GM23338 (cell line): ENCODE measurements at regions not wholly inside any gene's neighbourhood (a gene's known extent, or its start where the extent isn't known, plus 50 kb on each side); places are given as distances from the start of the nearest gene placed in this dataset.

Experiments used
- ATAC-seq: fragments of 200-7000 bp; cut with Tn5 transposase; 3 replicates; pipeline ENCODE4 v1.9.1; 2020
- DNase-seq: peaks from one replicate; pipeline ENCODE4 v3.0.0-alpha.2; 2015; ENCODE audit warnings: low spot score
- H2AFZ ChIP-seq: fragments of 200-600 bp; sonication (generic); 2 replicates; pipeline ENCODE4 v1.8.0; 2016; ENCODE audit warnings: antibody characterized with exemption, mild to moderate bottlenecking, moderate library complexity
- H3F3A ChIP-seq: fragments of 200-600 bp; sonication (generic); replicated peaks from 2 replicates; pipeline ENCODE4 v1.8.0; 2017; ENCODE audit warnings: antibody characterized with exemption, mixed run types, low read depth
- H3K27ac ChIP-seq: fragments of 200-600 bp; sonication (generic); 2 replicates; pipeline ENCODE4 v1.6.1; 2016; ENCODE audit warnings: low read depth
- H3K27me3 ChIP-seq: fragments of 200-600 bp; sonication (generic); 2 replicates; pipeline ENCODE4 v1.8.0; 2016; ENCODE audit warnings: mild to moderate bottlenecking, mixed run types, moderate library complexity; ENCODE audit not compliant: insufficient read depth
- H3K36me3 ChIP-seq: fragments of 200-600 bp; sonication (generic); 2 replicates; pipeline ENCODE4 v1.8.0; 2016; ENCODE audit warnings: mild to moderate bottlenecking; ENCODE audit not compliant: insufficient read depth
- H3K4me1 ChIP-seq: fragments of 200-600 bp; sonication (generic); 2 replicates; pipeline ENCODE4 v1.8.0; 2016; ENCODE audit warnings: mild to moderate bottlenecking, moderate library complexity; ENCODE audit not compliant: insufficient read depth
- H3K4me2 ChIP-seq: fragments of 200-600 bp; sonication (generic); 2 replicates; pipeline ENCODE4 v1.7.1; 2017; ENCODE audit warnings: mixed run types
- H3K4me3 ChIP-seq: fragments of 200-600 bp; sonication (generic); 2 replicates; pipeline ENCODE4 v1.6.1; 2016; ENCODE audit warnings: mixed run types
- H3K79me2 ChIP-seq: fragments of 200-600 bp; sonication (generic); replicated peaks from 2 replicates; pipeline ENCODE4 v1.8.0; 2017; ENCODE audit warnings: mild to moderate bottlenecking; ENCODE audit not compliant: insufficient read depth
- H3K9me2 ChIP-seq: fragments of 200-600 bp; sonication (generic); 2 replicates; pipeline ENCODE4 v1.8.0; 2017; ENCODE audit not compliant: insufficient read depth
- H4K20me1 ChIP-seq: fragments of 200-600 bp; sonication (generic); replicated peaks from 2 replicates; pipeline ENCODE4 v1.8.0; 2017; ENCODE audit warnings: mild to moderate bottlenecking; ENCODE audit not compliant: insufficient read depth
- H3K27ac Mint-ChIP-seq: 2 replicates; pipeline ENCODE4 v1.8.0; 2020; ENCODE audit warnings: inconsistent platforms, mild to moderate bottlenecking, moderate library complexity, mixed read lengths
- H3K27me3 Mint-ChIP-seq: 3 replicates; pipeline ENCODE4 v1.8.0; 2022; ENCODE audit warnings: low read depth, mild to moderate bottlenecking, moderate library complexity, mixed read lengths, inconsistent platforms; ENCODE audit not compliant: insufficient read depth, poor library complexity
- H3K36me3 Mint-ChIP-seq: 3 replicates; pipeline ENCODE4 v1.8.0; 2021; ENCODE audit warnings: low read depth, mild to moderate bottlenecking, inconsistent platforms, moderate library complexity, mixed read lengths
- H3K4me1 Mint-ChIP-seq: 3 replicates; pipeline ENCODE4 v1.8.0; 2020; ENCODE audit warnings: mild to moderate bottlenecking, inconsistent platforms, mixed read lengths
- H3K4me3 Mint-ChIP-seq: 3 replicates; pipeline ENCODE4 v1.8.0; 2021; ENCODE audit warnings: moderate library complexity, mild to moderate bottlenecking, inconsistent platforms, mixed read lengths
- H3K9me3 Mint-ChIP-seq: 3 replicates; pipeline ENCODE4 v1.8.0; 2020; ENCODE audit warnings: moderate library complexity, mild to moderate bottlenecking, inconsistent platforms, mixed read lengths
- CREB1 ChIP-seq: fragments of 250-450 bp; sonication (Bioruptor Pico); IDR thresholded peaks from 2 replicates; pipeline ENCODE4 v1.5.0; 2020; ENCODE audit warnings: low read depth, mild to moderate bottlenecking, moderate library complexity
- CTCF ChIP-seq, 2 experiments: fragments of 200-600 bp in 1 of 2; sonication (generic) in 1 of 2; conservative IDR thresholded peaks; 2 replicates each; pipeline versions ENCODE4 v1.5.1 to v1.6.1; 2016 to 2017; ENCODE audit warnings: antibody characterized with exemption in 2 of 2, low read depth in 2 of 2, mild to moderate bottlenecking in 2 of 2, moderate library complexity in 1 of 2
- ETS1 ChIP-seq: IDR thresholded peaks from 2 replicates; pipeline ENCODE4 v1.6.1; 2016; ENCODE audit warnings: antibody characterized with exemption
- EZH2 ChIP-seq: fragments of 200-600 bp; sonication (generic); IDR thresholded peaks from one replicate; pipeline ENCODE4 v1.8.0; 2017; ENCODE audit warnings: antibody characterized with exemption, mild to moderate bottlenecking, low read depth; ENCODE audit not compliant: unreplicated experiment
- EZH2phosphoT487 ChIP-seq: fragments of 200-600 bp; sonication (generic); IDR thresholded peaks from one replicate; pipeline ENCODE4 v1.8.1; 2018; ENCODE audit warnings: antibody characterized with exemption; ENCODE audit not compliant: unreplicated experiment
- JUNB ChIP-seq: IDR thresholded peaks from one replicate; pipeline ENCODE4 v1.6.1; 2016; ENCODE audit warnings: antibody characterized with exemption; ENCODE audit not compliant: unreplicated experiment
- NANOG ChIP-seq: IDR thresholded peaks from 2 replicates; pipeline ENCODE4 v1.6.1; 2016; ENCODE audit warnings: antibody characterized with exemption, borderline replicate concordance
- POLR2AphosphoS5 ChIP-seq: IDR thresholded peaks from 2 replicates; pipeline ENCODE4 v1.6.1; 2016; ENCODE audit warnings: antibody characterized with exemption, low read depth
- REST ChIP-seq: IDR thresholded peaks from one replicate; pipeline ENCODE4 v1.6.1; 2018; ENCODE audit warnings: antibody characterized with exemption; ENCODE audit not compliant: unreplicated experiment
- STAT1 ChIP-seq: IDR thresholded peaks from one replicate; pipeline ENCODE4 v1.6.1; 2016; ENCODE audit warnings: antibody characterized with exemption; ENCODE audit not compliant: unreplicated experiment
- ZNF114 ChIP-seq: fragments of 250-450 bp; sonication (Bioruptor Pico); IDR thresholded peaks from 2 replicates; pipeline ENCODE4 v1.5.0; 2020; ENCODE audit warnings: mild to moderate bottlenecking, moderate library complexity
- ZNF331 ChIP-seq: fragments of 250-450 bp; sonication (Bioruptor Pico); IDR thresholded peaks from 2 replicates; pipeline ENCODE4 v1.5.0; 2020; ENCODE audit warnings: low read depth, mild to moderate bottlenecking, moderate library complexity
- ZNF462 ChIP-seq: fragments of 250-450 bp; sonication (Bioruptor Pico); IDR thresholded peaks from 2 replicates; pipeline ENCODE4 v1.5.0; 2020; ENCODE audit warnings: mild to moderate bottlenecking, moderate library complexity

GRCh38 chr3:22101811-22102210 is 350.8 kb upstream of the ZNF385D start:
- Histone ChIP-seq H3K4me2 (no peak overlapping the region), H3K4me3 (no peak overlapping the region), H3K36me3 (no peaks in the 10 kb centered on the region), H2AFZ (no peak overlapping the region), H3K27me3 (no peaks in the 10 kb centered on the region), H3K4me1 (no peaks in the 10 kb centered on the region), H3F3A (no peaks in the 10 kb centered on the region), H4K20me1 (no peaks in the 10 kb centered on the region), H3K9me2 (no peaks in the 10 kb centered on the region), H3K79me2 (no peaks in the 10 kb centered on the region), H3K27ac (no peak overlapping the region)
- H3K9me3 Mint-ChIP-seq: no peaks in the 10 kb centered on the region
- H3K27me3 Mint-ChIP-seq: no peaks in the 10 kb centered on the region
- H3K4me3 Mint-ChIP-seq: no peak overlapping the region
- DNase-seq: no peak
- no peak overlapping the region for H3K27ac Mint-ChIP-seq
- H3K36me3 Mint-ChIP-seq: no peaks in the 10 kb centered on the region
- no peak for ATAC-seq
- TF ChIP-seq EZH2phosphoT487 (no peak), JUNB (no peak), ZNF114 (CRISPR knock-in tag) (no peak), ZNF462 (CRISPR knock-in tag) (no peak), ETS1 (no peak), CTCF (conservative IDR thresholded peaks at IDR 0.05; ENCODE audit: low read depth in 2 of 2) (no peak), POLR2AphosphoS5 (no peak), NANOG (no peak), REST (no peak), EZH2 (no peak), STAT1 (no peak), CREB1 (no peak), ZNF331 (CRISPR knock-in tag) (no peak)
- peaks cover 3% of the 10 kb centered on the region; the same call in 1 of the 3 replicates for H3K4me1 Mint-ChIP-seq
